IMR-90 (cell line): ENCODE measurements at regions not wholly inside any gene's neighbourhood (a gene's known extent, or its start where the extent isn't known, plus 50 kb on each side); places are given as distances from the start of the nearest gene placed in this dataset.

ENCODE experiments used
- ATAC-seq: fragments of 200-7000 bp; cut with Tn5 transposase; 2 replicates; pipeline ENCODE4 v1.9.1; 2020; ENCODE audit warnings: low read depth, mild to moderate bottlenecking, moderate library complexity
- BruUV-seq: library from RNA; stranded (reverse); fragments of 400-500 nt; replicated peaks from 2 replicates; lab custom pipeline; 2021; lab: Mats Ljungman, UMichigan
- CTCF ChIA-PET: fragments of 300-600 bp; formaldehyde crosslinking; extraction: SDS; loops from one replicate; lab custom pipeline; 2021; ENCODE audit warnings: antibody characterized with exemption; lab: Yijun Ruan, JAX
- POLR2A ChIA-PET: fragments of 300-600 bp; sonication (Branson Sonifier 250); formaldehyde crosslinking; loops from one replicate; lab custom pipeline; 2022; ENCODE audit warnings: antibody characterized with exemption; ENCODE audit not compliant: unreplicated experiment; lab: Charles Lee
- DNase-seq: peaks from one replicate; pipeline ENCODE4 v3.0.0; 2013
- H2AFZ ChIP-seq: replicated peaks from 2 replicates; pipeline ENCODE3; 2013; ENCODE audit warnings: low read length, mild to moderate bottlenecking; ENCODE audit not compliant: poor library complexity
- H2AK5ac ChIP-seq: 2 replicates; pipeline ENCODE4 v1.6.1; 2013; ENCODE audit warnings: low read depth, low read length, inconsistent platforms
- H2AK9ac ChIP-seq: replicated peaks from 2 replicates; pipeline ENCODE3; 2013; ENCODE audit warnings: mild to moderate bottlenecking, low read depth, low read length, moderate library complexity; ENCODE audit not compliant: poor library complexity
- H2BK120ac ChIP-seq: 2 replicates; pipeline ENCODE4 v1.6.1; 2013; ENCODE audit warnings: low read depth, low read length, inconsistent platforms
- H2BK15ac ChIP-seq: 3 replicates; pipeline ENCODE4 v1.6.1; 2013; ENCODE audit warnings: low read depth, low read length, inconsistent platforms
- H2BK20ac ChIP-seq: 2 replicates; pipeline ENCODE4 v1.6.1; 2013; ENCODE audit warnings: low read depth, mild to moderate bottlenecking, inconsistent platforms, low read length, moderate library complexity
- H2BK5ac ChIP-seq: 2 replicates; pipeline ENCODE4 v1.6.1; 2013; ENCODE audit warnings: mild to moderate bottlenecking, low read depth, low read length, inconsistent platforms; ENCODE audit not compliant: poor library complexity, severe bottlenecking
- H3K14ac ChIP-seq: replicated peaks from 2 replicates; pipeline ENCODE4 v1.6.1; 2013; ENCODE audit warnings: low read depth, low read length, inconsistent platforms
- H3K18ac ChIP-seq: 2 replicates; pipeline ENCODE4 v1.6.1; 2013; ENCODE audit warnings: low read depth, low read length, control low read depth
- H3K23ac ChIP-seq: 2 replicates; pipeline ENCODE4 v1.6.1; 2013; ENCODE audit warnings: low read depth, low read length, inconsistent platforms
- H3K27ac ChIP-seq: 2 replicates; pipeline ENCODE4 v1.5.1; 2013; ENCODE audit warnings: mild to moderate bottlenecking, control low read depth, low read length; ENCODE audit not compliant: insufficient read depth
- H3K27me3 ChIP-seq: 2 replicates; pipeline ENCODE4 v1.6.1; 2013; ENCODE audit warnings: low read length; ENCODE audit not compliant: control insufficient read depth, insufficient read depth
- H3K36me3 ChIP-seq: 2 replicates; pipeline ENCODE4 v1.6.1; 2013; ENCODE audit warnings: low read length, mixed read lengths; ENCODE audit not compliant: control insufficient read depth, insufficient read depth
- H3K4ac ChIP-seq: 2 replicates; pipeline ENCODE4 v1.6.1; 2013; ENCODE audit warnings: low read depth, low read length, inconsistent platforms
- H3K4me1 ChIP-seq: 2 replicates; pipeline ENCODE4 v1.6.1; 2013; ENCODE audit warnings: low read length, mixed read lengths; ENCODE audit not compliant: control insufficient read depth, insufficient read depth
- H3K4me2 ChIP-seq: 2 replicates; pipeline ENCODE4 v1.6.1; 2013; ENCODE audit warnings: low read depth, mild to moderate bottlenecking, control low read depth, low read length, moderate library complexity
- H3K4me3 ChIP-seq: 2 replicates; pipeline ENCODE4 v1.5.1; 2013; ENCODE audit warnings: low read depth, mild to moderate bottlenecking, control low read depth, low read length, moderate library complexity; ENCODE audit not compliant: insufficient read depth
- H3K56ac ChIP-seq: 2 replicates; pipeline ENCODE4 v1.6.1; 2013; ENCODE audit warnings: low read length, inconsistent platforms; ENCODE audit not compliant: insufficient read depth; ENCODE audit errors: extremely low read depth
- H3K79me1 ChIP-seq, 2 experiments: 2 replicates each; pipeline ENCODE4 v1.6.1; 2013; ENCODE audit warnings: low read length in 2 of 2, inconsistent platforms in 1 of 2, low read depth in 1 of 2
- H3K9ac ChIP-seq: 2 replicates; pipeline ENCODE4 v1.6.1; 2013; ENCODE audit warnings: low read depth, low read length, control low read depth
- H3K9me1 ChIP-seq: 2 replicates; pipeline ENCODE4 v1.6.1; 2013; ENCODE audit warnings: low read length, inconsistent platforms; ENCODE audit not compliant: insufficient read depth
- H3K9me3 ChIP-seq: 2 replicates; pipeline ENCODE4 v1.6.1; 2013; ENCODE audit warnings: low read length; ENCODE audit not compliant: control insufficient read depth, insufficient read depth
- H4K20me1 ChIP-seq: 2 replicates; pipeline ENCODE4 v1.6.1; 2013; ENCODE audit warnings: low read length, inconsistent platforms; ENCODE audit not compliant: insufficient read depth
- H4K5ac ChIP-seq: 2 replicates; pipeline ENCODE4 v1.6.1; 2013; ENCODE audit warnings: mild to moderate bottlenecking, low read depth, low read length, control low read depth
- H4K8ac ChIP-seq, 2 experiments: 2 replicates each; pipeline ENCODE4 v1.6.1; 2013; ENCODE audit warnings: low read depth in 2 of 2, low read length in 2 of 2, control low read depth in 1 of 2, inconsistent platforms in 1 of 2
- H4K91ac ChIP-seq: 2 replicates; pipeline ENCODE4 v1.6.1; 2013; ENCODE audit warnings: low read depth, low read length, inconsistent platforms; ENCODE audit not compliant: insufficient read depth
- BHLHE40 ChIP-seq: fragments of 150-350 bp; IDR thresholded peaks from 2 replicates; pipeline ENCODE4 v1.6.1; 2016; ENCODE audit warnings: mild to moderate bottlenecking, low read depth, low read length
- CEBPB ChIP-seq: IDR thresholded peaks from 2 replicates; pipeline ENCODE4 v1.6.1; 2012; ENCODE audit warnings: low read depth, low read length, improper control_type of control experiment
- CHD1 ChIP-seq: IDR thresholded peaks from 2 replicates; pipeline ENCODE4 v1.6.1; 2012; ENCODE audit warnings: low read depth, low read length, improper control_type of control experiment
- FOS ChIP-seq: fragments of 150-350 bp; IDR thresholded peaks from 2 replicates; pipeline ENCODE4 v1.6.1; 2016; ENCODE audit warnings: low read depth, low read length
- MAFK ChIP-seq: IDR thresholded peaks from 2 replicates; pipeline ENCODE4 v1.6.1; 2012; ENCODE audit warnings: low read depth, low read length, improper control_type of control experiment
- MAZ ChIP-seq: IDR thresholded peaks from 2 replicates; pipeline ENCODE4 v1.6.1; 2012; ENCODE audit warnings: low read depth, mild to moderate bottlenecking, low read length, improper control_type of control experiment, moderate library complexity, borderline replicate concordance
- MXI1 ChIP-seq: IDR thresholded peaks from 2 replicates; pipeline ENCODE4 v1.6.1; 2012; ENCODE audit warnings: low read depth, mild to moderate bottlenecking, low read length, moderate library complexity, borderline replicate concordance
- NFE2L2 ChIP-seq: fragments of 150-350 bp; IDR thresholded peaks from 2 replicates; pipeline ENCODE4 v1.6.1; 2016; ENCODE audit warnings: low read depth, mild to moderate bottlenecking, low read length
- POLR2A ChIP-seq: IDR thresholded peaks from 2 replicates; pipeline ENCODE4 v1.6.1; 2012; ENCODE audit warnings: mild to moderate bottlenecking, low read depth, low read length
- RAD21 ChIP-seq: IDR thresholded peaks from 2 replicates; pipeline ENCODE4 v1.6.1; 2012; ENCODE audit warnings: low read length, improper control_type of control experiment
- RCOR1 ChIP-seq: IDR thresholded peaks from 2 replicates; pipeline ENCODE4 v1.6.1; 2012; ENCODE audit warnings: mild to moderate bottlenecking, low read length, improper control_type of control experiment; ENCODE audit not compliant: insufficient replicate concordance
- RFX5 ChIP-seq: IDR thresholded peaks from 2 replicates; pipeline ENCODE4 v1.8.0; 2012; ENCODE audit warnings: low read depth, mild to moderate bottlenecking, low read length, moderate library complexity
- SMC3 ChIP-seq: fragments of 150-350 bp; IDR thresholded peaks from 2 replicates; pipeline ENCODE4 v1.6.1; 2016; ENCODE audit warnings: low read depth, mild to moderate bottlenecking, antibody characterized with exemption, low read length, moderate library complexity
- dilution Hi-C: fragments of 300-500 bp; cut with HindIII; formaldehyde crosslinking; loops from one replicate; pipeline ENCODE4 v1.14.3; 2018; ENCODE audit warnings: low sequenced_read_pairs; ENCODE audit not compliant: unreplicated experiment
- in situ Hi-C: fragments of 300-500 bp; cut with MboI; formaldehyde crosslinking; loops from 3 replicates; pipeline ENCODE4 v1.14.3; 2019; ENCODE audit warnings: low sequenced_read_pairs, inconsistent platforms, mixed read lengths
- intact Hi-C: fragments of 100-400 bp; cut with micrococcal nuclease; formaldehyde crosslinking; loops from 2 replicates; pipeline ENCODE4 v1.10.0; 2022
- TF ChIP-seq, protein P1 (sequence below): fragments of 150-350 bp; IDR thresholded peaks from 2 replicates; pipeline ENCODE4 v1.6.1; 2017; ENCODE audit warnings: mild to moderate bottlenecking, antibody characterized with exemption, low read length, low read depth
- TF ChIP-seq, protein P2 (sequence below): conservative IDR thresholded peaks from 2 replicates; pipeline ENCODE4 v1.5.1; 2012; ENCODE audit warnings: mild to moderate bottlenecking, low read depth, low read length, improper control_type of control experiment
- TF ChIP-seq, protein P3 (sequence below): fragments of 150-350 bp; IDR thresholded peaks from 2 replicates; pipeline ENCODE4 v1.6.1; 2016; ENCODE audit warnings: low read depth, mild to moderate bottlenecking, low read length, moderate library complexity, borderline replicate concordance

DNA sequence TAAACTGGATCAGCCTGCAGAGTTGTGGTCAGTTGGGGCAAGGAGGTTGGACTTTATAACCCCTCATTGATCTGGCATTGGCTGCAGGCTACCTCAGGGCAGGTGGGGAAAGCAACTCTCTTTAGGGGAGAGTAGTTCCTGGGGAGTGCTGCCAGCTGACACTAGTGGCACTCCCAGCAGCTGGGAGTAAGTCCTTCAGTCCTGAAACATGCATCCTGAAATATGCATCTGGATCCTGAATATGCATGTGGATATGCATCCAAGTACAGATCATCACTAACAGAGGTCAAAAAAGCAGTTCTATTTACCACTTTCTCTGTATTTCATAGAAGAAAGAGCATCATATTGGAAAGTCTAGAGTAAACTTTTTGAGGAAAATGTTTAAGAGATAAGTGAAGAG lies 350.8 kb downstream of the EPM2A start:
- no peak for ATAC-seq
- intact Hi-C loops: no loop called here
- Histone ChIP-seq H2AK9ac (no peak overlapping the region), H4K20me1 (no peaks in the 10 kb centered on the region), H3K79me1 (no peaks in the 10 kb centered on the region), H4K5ac (no peak overlapping the region), H3K9me3 (no peaks in the 10 kb centered on the region), H2BK20ac (no peak overlapping the region), H3K9me1 (no peaks in the 10 kb centered on the region), H2BK120ac (no peak overlapping the region), H3K9ac (no peak overlapping the region), H2BK5ac (no peak overlapping the region), H3K4me3 (no peak overlapping the region), H3K23ac (no peak overlapping the region), H3K36me3 (no peaks in the 10 kb centered on the region), H2AK5ac (no peak overlapping the region), H3K18ac (no peak overlapping the region), H3K4ac (no peak overlapping the region), H3K27ac (no peak overlapping the region), H2BK15ac (no peak overlapping the region), H3K56ac (no peak overlapping the region), H3K14ac (no peak overlapping the region), H2AFZ (no peak overlapping the region), H4K8ac (no peak overlapping the region), H3K4me1 (no peaks in the 10 kb centered on the region), H3K27me3 (peaks cover 3% of the 10 kb centered on the region; the same call in 1 of the 2 replicates), H3K4me2 (no peak overlapping the region), H4K91ac (no peak overlapping the region)
- no TSS peak for BruUV-seq
- in situ Hi-C loops: no loop called here
- no peak for DNase-seq
- POLR2A ChIA-PET: no interaction called here
- CTCF ChIA-PET: no interaction called here
- dilution Hi-C loops: no loop called here
- TF ChIP-seq MXI1: no peak
- TF ChIP-seq, protein P1, sequence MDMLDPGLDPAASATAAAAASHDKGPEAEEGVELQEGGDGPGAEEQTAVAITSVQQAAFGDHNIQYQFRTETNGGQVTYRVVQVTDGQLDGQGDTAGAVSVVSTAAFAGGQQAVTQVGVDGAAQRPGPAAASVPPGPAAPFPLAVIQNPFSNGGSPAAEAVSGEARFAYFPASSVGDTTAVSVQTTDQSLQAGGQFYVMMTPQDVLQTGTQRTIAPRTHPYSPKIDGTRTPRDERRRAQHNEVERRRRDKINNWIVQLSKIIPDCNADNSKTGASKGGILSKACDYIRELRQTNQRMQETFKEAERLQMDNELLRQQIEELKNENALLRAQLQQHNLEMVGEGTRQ: no peak
- no peak for TF ChIP-seq CHD1
- TF ChIP-seq FOS: no peak
- TF ChIP-seq RCOR1: no peak
- no peak for TF ChIP-seq NFE2L2
- TF ChIP-seq RAD21: no peak
- TF ChIP-seq CEBPB: no peak
- no peak for TF ChIP-seq MAFK
- no peak for TF ChIP-seq POLR2A
- TF ChIP-seq, protein P2, sequence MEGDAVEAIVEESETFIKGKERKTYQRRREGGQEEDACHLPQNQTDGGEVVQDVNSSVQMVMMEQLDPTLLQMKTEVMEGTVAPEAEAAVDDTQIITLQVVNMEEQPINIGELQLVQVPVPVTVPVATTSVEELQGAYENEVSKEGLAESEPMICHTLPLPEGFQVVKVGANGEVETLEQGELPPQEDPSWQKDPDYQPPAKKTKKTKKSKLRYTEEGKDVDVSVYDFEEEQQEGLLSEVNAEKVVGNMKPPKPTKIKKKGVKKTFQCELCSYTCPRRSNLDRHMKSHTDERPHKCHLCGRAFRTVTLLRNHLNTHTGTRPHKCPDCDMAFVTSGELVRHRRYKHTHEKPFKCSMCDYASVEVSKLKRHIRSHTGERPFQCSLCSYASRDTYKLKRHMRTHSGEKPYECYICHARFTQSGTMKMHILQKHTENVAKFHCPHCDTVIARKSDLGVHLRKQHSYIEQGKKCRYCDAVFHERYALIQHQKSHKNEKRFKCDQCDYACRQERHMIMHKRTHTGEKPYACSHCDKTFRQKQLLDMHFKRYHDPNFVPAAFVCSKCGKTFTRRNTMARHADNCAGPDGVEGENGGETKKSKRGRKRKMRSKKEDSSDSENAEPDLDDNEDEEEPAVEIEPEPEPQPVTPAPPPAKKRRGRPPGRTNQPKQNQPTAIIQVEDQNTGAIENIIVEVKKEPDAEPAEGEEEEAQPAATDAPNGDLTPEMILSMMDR: no peak
- no peak for TF ChIP-seq MAZ
- no peak for TF ChIP-seq BHLHE40
- TF ChIP-seq, protein P3, sequence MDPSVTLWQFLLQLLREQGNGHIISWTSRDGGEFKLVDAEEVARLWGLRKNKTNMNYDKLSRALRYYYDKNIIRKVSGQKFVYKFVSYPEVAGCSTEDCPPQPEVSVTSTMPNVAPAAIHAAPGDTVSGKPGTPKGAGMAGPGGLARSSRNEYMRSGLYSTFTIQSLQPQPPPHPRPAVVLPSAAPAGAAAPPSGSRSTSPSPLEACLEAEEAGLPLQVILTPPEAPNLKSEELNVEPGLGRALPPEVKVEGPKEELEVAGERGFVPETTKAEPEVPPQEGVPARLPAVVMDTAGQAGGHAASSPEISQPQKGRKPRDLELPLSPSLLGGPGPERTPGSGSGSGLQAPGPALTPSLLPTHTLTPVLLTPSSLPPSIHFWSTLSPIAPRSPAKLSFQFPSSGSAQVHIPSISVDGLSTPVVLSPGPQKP: no peak
- TF ChIP-seq SMC3: no peak
- no peak for TF ChIP-seq RFX5
